Progenitor cell of endocrine pancreas (in vitro differentiated cells): ENCODE measurements at regions not wholly inside any gene's neighbourhood (a gene's known extent, or its start where the extent isn't known, plus 50 kb on each side); places are given as distances from the start of the nearest gene placed in this dataset.
"Not testable (repeated sequence)": the region's sequence is repeated elsewhere in the genome, so short reads cannot be mapped to it uniquely, and the experiment has no call there.

ENCODE experiments used
- DNase-seq: peaks from one replicate; pipeline ENCODE4 v3.0.0; 2021; ENCODE audit warnings: low spot score; ENCODE audit not compliant: unreplicated experiment
- H3K27ac Mint-ChIP-seq: 2 replicates; pipeline ENCODE4 v1.8.0; 2021; ENCODE audit warnings: mild to moderate bottlenecking, moderate library complexity, mixed read lengths
- H3K27me3 Mint-ChIP-seq: 2 replicates; pipeline ENCODE4 v1.8.0; 2021; ENCODE audit warnings: mixed read lengths
- H3K36me3 Mint-ChIP-seq: 2 replicates; pipeline ENCODE4 v1.8.0; 2022; ENCODE audit warnings: mixed read lengths; ENCODE audit not compliant: insufficient read depth
- H3K4me1 Mint-ChIP-seq: 2 replicates; pipeline ENCODE4 v1.8.0; 2021; ENCODE audit warnings: low read depth, mixed read lengths
- H3K4me3 Mint-ChIP-seq: 2 replicates; pipeline ENCODE4 v1.8.0; 2021; ENCODE audit warnings: low read depth, mild to moderate bottlenecking, moderate library complexity, mixed read lengths
- H3K9me3 Mint-ChIP-seq: 2 replicates; pipeline ENCODE4 v1.8.0; 2021; ENCODE audit warnings: low read depth, mixed read lengths
- TF ChIP-seq, protein P1 (sequence below): fragments of 200-600 bp; sonication (generic); IDR thresholded peaks from one replicate; pipeline ENCODE4 v1.5.0; 2021; ENCODE audit warnings: antibody characterized with exemption, mild to moderate bottlenecking; ENCODE audit not compliant: unreplicated experiment

GRCh38 chr6:11473008-11473740 is 64.4 kb upstream of the TMEM170B start:
- TF ChIP-seq, protein P1, sequence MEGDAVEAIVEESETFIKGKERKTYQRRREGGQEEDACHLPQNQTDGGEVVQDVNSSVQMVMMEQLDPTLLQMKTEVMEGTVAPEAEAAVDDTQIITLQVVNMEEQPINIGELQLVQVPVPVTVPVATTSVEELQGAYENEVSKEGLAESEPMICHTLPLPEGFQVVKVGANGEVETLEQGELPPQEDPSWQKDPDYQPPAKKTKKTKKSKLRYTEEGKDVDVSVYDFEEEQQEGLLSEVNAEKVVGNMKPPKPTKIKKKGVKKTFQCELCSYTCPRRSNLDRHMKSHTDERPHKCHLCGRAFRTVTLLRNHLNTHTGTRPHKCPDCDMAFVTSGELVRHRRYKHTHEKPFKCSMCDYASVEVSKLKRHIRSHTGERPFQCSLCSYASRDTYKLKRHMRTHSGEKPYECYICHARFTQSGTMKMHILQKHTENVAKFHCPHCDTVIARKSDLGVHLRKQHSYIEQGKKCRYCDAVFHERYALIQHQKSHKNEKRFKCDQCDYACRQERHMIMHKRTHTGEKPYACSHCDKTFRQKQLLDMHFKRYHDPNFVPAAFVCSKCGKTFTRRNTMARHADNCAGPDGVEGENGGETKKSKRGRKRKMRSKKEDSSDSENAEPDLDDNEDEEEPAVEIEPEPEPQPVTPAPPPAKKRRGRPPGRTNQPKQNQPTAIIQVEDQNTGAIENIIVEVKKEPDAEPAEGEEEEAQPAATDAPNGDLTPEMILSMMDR = no peak
- Mint-ChIP-seq H3K27ac (no peak overlapping the region), H3K9me3 (peaks cover under 1% of the 10 kb centered on the region), H3K4me1 (peaks cover 8% of the 10 kb centered on the region), H3K27me3 (peaks cover 50% of the 10 kb centered on the region), H3K4me3 (no peak overlapping the region), H3K36me3 (no peaks in the 10 kb centered on the region)
- no peak for DNase-seq

DNA sequence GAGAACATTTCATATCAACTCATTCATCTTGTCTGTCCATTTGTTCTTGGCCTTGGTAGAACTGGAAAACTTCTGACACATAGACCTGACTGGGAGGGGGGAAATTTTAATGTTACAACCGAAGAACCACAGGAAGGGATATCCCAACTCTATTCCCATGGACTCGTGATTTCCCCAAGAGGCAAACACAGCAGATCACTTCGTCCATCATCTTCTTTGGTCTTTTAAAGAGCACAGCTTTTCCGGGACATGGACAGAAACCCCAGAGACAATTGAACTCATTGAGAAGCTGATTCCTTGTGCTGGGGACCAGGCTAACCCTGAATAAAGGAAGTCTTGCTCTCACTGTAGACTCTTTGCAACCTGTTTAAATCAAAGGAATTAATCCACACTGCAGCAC is 66.3 kb upstream of the TMEM170B start:
- H3K27ac Mint-ChIP-seq = no peak overlapping the region
- no peak overlapping the region for H3K4me3 Mint-ChIP-seq
- H3K4me1 Mint-ChIP-seq = peaks cover 9% of the 10 kb centered on the region

GRCh38 chr6:11469684-11470083 is 67.9 kb upstream of the TMEM170B start:
- Mint-ChIP-seq H3K4me3 (no peak overlapping the region), H3K27ac (no peak overlapping the region), H3K9me3 (peaks cover 5% of the 10 kb centered on the region), H3K27me3 (peaks cover 41% of the 10 kb centered on the region), H3K36me3 (no peaks in the 10 kb centered on the region), H3K4me1 (peaks cover 3% of the 10 kb centered on the region)
- TF ChIP-seq, protein P1 = no peak
- no peak for DNase-seq

More for the DNA sequence above, 66.3 kb upstream of the TMEM170B start:
- H3K9me3 Mint-ChIP-seq = peaks cover 3% of the 10 kb centered on the region
- TF ChIP-seq, protein P1 = no peak
- H3K27me3 Mint-ChIP-seq = peaks cover 48% of the 10 kb centered on the region
- H3K36me3 Mint-ChIP-seq = no peaks in the 10 kb centered on the region
- no peak for DNase-seq

DNA sequence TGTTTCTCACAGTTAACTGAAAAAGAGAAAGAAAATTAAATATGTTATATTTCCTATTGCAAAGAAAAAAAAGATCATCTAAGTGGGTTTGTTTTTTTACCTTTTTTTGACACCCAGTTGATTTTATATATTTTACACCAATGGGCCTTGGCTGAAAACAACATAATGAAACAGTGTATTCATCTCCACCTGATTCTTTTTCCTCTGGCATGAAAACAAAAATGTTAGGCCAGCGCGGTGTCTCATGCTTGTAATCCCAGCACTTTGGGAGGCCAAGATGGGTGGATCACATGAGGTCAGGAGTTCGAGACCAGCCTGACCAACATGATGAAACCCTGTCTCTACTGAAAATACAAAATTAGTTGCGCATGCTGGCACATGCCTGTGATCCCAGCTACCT is 69.3 kb upstream of the TMEM170B start:
- H3K27me3 Mint-ChIP-seq = peaks cover 27% of the 10 kb centered on the region
- DNase-seq, H3K4me3 Mint-ChIP-seq, H3K36me3 Mint-ChIP-seq, H3K4me1 Mint-ChIP-seq, H3K27ac Mint-ChIP-seq, H3K9me3 Mint-ChIP-seq: not testable (repeated sequence)

GRCh38 chr6:11467364-11467763 is 70.2 kb upstream of the TMEM170B start:
- TF ChIP-seq, protein P1 = no peak
- Mint-ChIP-seq H3K27me3 (peaks cover 24% of the 10 kb centered on the region), H3K4me1 (peaks cover 1% of the 10 kb centered on the region), H3K4me3 (no peak overlapping the region), H3K36me3 (no peaks in the 10 kb centered on the region), H3K27ac (no peak overlapping the region), H3K9me3 (peaks cover 5% of the 10 kb centered on the region)
- no peak for DNase-seq

DNA sequence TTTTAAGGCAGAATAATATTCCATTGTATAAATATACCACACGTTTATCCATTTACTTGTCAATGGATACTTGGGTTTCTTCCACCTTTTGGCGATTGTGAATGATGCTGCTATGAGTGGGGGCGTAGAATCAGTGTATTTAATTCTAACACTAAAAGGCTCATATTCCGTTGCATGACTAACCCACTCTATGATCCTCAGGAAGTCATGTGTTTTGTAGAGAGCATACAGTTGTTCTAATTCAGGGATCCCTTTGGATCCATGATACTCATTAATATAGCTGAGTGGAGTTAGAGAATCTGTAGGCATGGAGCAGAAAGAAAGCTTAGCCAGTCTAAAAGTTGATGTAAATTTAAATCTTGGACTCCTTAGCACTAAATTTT is 74.2 kb upstream of the TMEM170B start:
- no peak for DNase-seq
- no peak overlapping the region for H3K4me3 Mint-ChIP-seq
- H3K27ac Mint-ChIP-seq = no peak overlapping the region
- peaks cover 1% of the 10 kb centered on the region for H3K4me1 Mint-ChIP-seq
- H3K36me3 Mint-ChIP-seq = no peaks in the 10 kb centered on the region
- TF ChIP-seq, protein P1 = no peak
- peaks cover 15% of the 10 kb centered on the region for H3K27me3 Mint-ChIP-seq
- H3K9me3 Mint-ChIP-seq = peaks cover 5% of the 10 kb centered on the region
